ENCODE measurements at regions not wholly inside any gene's neighbourhood (a gene's known extent, or its start where the extent isn't known, plus 50 kb on each side); places are given as distances from the start of the nearest gene placed in this dataset.
A peak's percentile ranks its signal among the peaks of the same experiment; 100 is the strongest.
"Not testable (repeated sequence)": the region's sequence is repeated elsewhere in the genome, so short reads cannot be mapped to it uniquely, and the experiment has no call there.

DNA sequence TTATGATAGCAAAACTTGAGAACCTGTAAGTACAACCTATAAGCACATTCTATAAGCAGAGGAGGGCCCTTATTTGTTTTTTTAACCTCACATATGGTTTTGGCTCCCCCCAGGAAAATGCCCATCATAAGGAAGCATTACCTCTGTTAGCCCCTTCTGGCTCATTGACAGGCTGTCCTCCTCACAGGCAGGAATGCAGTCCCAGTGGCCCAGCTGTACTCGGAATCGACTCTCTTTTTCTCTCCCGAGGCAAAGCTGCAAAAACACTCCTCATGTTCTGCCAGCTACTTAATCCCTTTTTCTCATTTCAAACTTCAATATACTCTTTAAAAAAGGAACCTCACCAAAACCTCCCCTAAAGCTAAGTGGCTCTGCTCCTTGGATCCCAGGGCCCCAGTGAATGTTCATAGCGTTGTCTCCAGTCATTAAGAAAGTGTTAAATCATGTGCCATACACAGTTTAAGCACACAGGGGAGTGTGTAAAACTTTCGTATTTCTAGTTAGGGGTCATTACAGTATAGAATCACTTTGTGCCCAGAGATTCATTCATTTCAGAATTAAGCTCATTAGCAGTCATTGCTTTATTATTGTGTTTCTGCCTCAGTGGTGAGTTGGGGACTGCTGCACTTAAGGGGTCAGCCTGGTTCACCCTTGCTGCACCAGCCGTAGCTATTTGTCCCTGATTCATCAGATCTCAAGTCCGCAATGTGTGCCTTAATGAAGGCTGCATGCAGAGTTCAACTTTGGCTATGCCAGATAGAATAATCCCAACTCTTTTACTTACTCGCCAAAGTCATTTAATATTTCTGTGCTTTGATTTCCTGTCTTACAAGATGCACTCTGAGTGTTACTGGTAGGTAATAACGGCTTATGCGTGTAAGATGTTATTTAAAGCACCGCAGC lies 57.6 kb downstream of the JRKL start:
- DNase-seq (ENCODE audit: low spot score) = no peak

DNA sequence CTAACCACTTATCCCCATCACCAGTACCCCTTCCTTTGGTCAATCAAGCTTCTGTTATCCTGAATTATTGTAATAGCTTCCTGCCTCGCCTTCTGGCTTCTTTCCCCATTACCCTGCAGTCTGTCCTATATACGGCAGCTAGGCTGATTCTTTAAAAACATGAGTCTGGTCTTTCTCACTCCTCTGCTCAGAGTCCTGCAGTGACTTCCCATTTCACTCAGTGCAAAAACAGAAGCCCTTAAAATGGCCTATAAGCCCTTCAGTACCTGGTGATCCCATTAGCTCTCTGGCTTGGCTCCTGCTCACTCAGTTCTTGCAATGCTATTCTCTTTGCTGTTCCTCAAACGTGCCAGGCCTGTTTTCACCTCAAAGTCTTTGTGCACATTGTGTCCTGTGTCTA lies 58.4 kb downstream of the JRKL start:
- no peak for DNase-seq (ENCODE audit: low spot score)

DNA sequence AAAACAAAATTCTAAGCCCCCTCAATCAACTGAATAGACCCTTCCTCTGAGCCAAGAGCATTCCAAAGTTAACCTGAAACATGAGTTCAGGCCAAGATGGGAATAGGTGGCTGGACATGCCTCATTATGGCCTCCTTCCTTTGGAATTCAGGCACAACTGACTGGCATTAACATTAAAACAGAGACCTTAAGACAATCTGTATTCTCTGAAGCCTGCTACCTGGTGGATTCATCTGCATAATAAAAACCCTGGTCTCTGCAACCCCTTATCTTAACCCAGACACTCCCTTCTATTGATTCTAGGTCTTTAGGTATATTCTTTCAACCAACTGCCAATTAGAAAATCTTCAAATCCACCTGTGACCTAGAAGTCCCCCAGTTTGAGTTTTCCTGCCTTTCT lies 66.3 kb downstream of the JRKL start:
- no peak for DNase-seq (ENCODE audit: low spot score)

DNA sequence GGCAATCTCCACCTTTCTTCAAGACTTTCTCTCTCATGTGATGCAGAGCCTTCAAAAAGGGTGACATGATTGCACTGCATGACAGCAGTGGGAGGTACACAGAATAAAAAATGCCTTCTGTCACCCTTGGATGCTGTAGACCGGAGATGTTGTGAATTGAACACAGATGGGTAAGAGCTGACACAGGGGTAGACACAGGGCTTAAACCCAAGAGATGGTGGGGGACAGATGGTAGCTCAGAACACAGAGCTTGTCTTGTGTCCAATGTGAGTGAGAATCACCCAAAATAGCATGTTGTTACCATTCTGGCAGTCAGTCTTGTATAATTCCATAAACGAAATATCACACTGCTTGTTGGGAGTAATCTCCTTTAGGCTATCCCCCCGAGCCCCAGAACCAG lies 69.9 kb downstream of the JRKL start:
- no peak for DNase-seq (ENCODE audit: low spot score)

DNA sequence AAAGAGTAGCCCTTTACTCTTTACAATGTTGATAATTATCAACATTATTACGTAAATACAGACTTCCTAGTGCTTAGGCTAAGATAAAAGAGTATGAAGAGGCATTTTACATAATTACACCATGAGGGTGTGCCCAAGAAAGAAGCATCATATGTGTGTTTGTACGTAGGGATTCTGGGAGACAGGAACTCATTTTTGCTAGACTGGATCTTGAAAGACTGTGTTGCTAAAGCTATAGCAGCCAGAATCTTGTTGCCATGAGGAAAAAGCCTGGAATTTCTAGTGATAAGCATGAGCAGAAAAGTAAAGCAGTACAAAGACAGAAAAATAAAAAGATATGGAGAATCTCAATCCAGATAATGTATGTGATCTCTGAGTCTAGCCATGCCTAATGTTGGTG lies 72.1 kb downstream of the JRKL start:
- no peak for DNase-seq (ENCODE audit: low spot score)

DNA sequence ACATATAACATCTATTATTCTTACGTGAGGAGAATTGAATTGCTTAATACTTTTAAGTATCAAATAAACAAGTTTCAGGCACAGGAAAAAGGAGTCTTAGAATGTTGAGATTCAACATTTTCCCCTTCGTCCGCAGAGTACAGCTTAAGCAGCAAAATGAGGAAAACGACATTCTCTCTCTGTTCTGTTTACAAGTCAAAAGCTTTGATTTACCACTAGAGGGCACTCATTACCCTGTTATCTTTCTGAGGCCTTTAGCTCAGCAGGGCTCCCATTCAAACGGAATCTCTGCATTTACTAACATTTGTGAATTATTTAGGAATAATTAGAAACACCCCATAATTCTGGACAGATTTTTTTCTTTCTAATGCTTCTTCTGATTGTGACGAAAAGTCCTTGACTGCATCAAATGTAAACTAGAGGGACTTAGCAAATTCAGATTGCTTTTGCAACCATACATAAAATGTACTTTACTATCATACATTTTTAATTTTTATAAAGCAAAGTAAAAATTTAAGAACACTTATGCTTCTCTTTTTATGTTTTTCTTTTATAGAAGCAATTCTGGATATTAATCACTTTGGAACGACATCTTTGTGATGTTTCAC lies 75.0 kb downstream of the JRKL start:
- DNase-seq (ENCODE audit: low spot score) = peak; percentile 84

DNA sequence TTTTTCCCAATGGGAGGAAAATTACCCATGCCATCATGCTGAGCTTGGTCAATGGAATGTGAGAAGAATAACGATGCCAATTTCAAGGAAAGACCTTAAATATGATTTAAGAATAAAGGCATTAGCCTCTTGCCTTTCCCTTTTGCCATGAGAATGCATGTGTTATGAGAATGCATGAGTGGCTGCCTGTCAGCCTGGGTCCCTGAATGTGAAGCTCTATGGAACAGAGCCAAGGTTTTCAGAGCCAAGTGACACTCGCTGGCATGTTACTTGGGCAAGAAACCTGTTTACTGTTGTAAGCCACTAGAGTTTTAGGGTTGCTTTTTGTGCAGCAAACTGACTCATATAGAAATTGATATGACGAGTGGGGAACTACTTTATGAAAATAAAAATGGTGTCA lies 75.7 kb downstream of the JRKL start:
- no peak for DNase-seq (ENCODE audit: low spot score)

DNA sequence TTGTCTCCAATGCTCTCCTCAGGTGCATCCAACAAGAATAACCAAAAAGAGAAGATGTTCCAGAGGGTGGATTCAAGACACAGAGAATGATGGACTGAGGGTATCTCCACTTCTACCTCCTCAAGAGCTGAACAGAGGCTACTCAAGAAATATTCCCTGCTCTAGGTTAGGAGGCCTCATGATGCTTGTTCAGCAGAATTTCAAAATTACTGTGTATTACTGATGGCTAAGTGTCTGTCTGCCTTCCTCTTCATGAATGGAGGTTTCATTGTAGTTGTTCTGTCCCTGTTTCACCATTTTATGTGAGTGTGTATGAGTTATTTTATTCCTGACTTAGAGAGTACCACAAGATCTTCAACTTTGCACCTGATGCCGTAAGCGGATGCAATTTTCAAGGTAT lies 76.8 kb downstream of the JRKL start:
- DNase-seq (ENCODE audit: low spot score) = no peak

DNA sequence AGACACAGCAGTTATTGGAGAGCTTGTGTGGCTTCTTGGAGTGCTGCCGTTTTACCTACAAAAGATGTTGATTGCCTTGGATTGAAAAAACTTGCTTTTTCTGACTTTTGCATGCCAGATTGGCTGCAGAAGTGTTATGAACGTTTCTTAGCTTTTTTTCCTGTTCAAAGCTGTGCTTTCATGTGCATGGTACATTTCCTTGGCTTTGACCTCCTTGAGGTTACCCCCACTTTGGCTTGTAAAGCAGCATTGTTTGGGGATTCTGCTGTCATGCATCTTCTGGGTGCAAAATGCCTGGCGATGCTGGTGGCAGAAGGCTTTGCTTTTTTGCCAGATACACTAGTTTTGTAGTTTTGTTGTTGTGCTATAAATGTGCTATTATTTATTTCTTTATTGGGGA lies 80.0 kb downstream of the JRKL start:
- DNase-seq (ENCODE audit: low spot score) = no peak

DNA sequence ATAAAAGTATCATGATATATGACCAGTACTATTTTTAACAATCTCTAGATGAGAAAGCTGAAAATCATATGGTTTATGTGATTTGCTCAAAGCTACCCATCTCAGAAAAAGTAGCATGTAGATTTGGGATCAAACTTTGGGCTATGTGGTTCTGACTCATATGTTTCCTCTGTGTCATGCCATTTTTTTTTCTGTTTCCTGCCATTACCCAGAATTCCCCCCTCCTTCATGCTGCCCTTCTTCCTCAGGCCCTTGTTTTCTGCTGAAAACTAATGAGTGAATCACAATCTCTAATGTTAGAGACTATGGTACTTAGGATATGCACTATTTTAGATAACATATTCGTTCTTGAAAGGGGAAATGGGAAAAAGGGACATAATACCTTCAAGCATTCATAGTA lies 80.7 kb downstream of the JRKL start:
- no peak for DNase-seq (ENCODE audit: low spot score)

DNA sequence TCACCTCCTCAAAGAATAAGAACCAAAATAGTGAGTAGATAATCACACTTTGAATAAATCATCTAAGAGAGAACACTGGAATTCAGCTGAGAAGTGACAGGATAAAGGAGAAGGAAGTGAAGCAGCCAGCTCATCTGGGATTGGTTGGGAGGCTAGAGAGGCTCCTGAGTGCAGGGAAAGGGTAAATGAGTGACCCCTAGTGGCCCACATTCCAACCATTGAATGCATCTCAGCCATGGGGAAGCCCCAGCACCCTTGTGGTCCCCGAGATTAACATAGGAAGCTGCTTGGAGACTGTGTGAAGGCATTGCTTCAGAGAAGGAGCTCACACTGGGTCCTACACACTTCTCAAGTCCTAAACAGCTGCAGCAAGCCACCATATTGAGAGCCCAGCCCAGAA lies 82.3 kb downstream of the JRKL start:
- DNase-seq (ENCODE audit: low spot score) = no peak

DNA sequence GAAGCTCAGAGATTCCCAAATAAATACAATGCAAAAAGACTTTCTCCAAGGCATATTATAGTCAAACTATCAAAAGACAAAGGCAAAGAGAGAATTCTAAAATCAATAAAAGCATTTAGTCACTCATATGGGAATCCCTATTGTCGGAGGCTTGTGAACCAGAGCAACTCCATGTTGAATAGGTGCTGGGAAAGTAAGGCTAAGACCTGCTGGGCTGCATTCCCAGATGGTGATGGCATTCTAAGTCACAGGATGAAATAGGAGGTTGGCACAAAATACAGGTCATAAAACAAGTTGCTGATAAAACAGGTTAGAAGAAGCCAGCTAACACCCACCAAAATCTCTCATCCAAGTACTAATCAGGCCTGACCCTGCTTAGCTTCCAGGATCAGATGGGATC lies 84.5 kb downstream of the JRKL start:
- DNase-seq (ENCODE audit: low spot score) = no peak

DNA sequence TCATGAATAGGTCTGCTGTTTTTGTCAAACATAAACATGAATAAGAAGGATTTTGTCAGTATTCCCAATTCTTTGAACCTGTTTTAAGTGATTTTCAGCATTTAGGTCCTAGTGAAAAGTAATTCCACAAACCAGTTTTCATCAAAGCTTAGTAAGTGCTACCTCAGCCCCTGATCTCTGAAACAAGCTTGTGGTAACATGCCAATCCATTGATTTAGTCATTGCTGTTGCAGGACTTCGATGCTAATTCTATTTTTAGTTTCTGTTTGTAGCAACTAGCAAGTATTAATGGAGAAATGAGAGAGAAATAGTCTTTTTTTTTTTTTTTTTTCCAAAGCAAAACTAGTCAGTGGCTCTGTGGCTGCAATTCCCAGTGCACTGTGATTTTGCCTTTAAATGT lies 91.4 kb downstream of the JRKL start:
- DNase-seq (ENCODE audit: low spot score) = no peak

DNA sequence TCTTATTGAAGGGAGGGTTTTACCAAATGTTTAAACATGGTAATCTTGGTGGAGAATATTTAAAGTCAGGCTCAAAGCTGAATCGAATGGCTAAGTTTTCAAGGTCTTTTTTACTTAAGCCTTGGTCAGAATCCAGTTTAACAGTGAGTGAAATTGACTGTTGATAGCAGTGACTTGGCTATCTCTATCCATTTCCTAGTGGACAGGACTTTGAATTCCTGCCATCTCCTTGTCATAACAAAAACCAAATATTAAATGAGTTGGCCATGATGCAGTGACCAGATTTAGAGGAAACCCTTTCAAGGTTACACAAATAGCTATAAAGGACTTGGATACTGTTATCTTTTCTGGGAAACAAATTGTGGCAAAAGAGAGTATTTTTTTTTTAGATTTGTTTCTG lies 92.0 kb downstream of the JRKL start:
- no peak for DNase-seq (ENCODE audit: low spot score)

DNA sequence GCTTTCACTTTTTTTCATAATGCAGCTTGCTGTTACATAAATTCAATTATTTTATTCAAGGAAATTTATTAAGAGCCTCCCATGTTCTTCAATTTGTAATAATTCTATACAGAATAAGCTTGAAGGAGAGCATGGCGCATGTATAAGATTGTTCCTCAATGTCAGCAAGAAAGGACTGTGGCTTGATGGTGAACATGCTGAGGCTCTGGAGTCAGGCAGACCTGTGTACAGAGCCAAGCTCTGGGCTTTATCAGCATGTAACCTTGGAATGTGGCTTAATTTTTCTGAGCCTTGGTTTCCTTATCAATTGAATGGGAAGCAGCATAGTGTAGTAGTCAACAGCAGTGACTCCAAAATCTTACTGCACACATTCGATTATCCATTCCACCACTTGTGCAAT lies 92.4 kb downstream of the JRKL start:
- no peak for DNase-seq (ENCODE audit: low spot score)

DNA sequence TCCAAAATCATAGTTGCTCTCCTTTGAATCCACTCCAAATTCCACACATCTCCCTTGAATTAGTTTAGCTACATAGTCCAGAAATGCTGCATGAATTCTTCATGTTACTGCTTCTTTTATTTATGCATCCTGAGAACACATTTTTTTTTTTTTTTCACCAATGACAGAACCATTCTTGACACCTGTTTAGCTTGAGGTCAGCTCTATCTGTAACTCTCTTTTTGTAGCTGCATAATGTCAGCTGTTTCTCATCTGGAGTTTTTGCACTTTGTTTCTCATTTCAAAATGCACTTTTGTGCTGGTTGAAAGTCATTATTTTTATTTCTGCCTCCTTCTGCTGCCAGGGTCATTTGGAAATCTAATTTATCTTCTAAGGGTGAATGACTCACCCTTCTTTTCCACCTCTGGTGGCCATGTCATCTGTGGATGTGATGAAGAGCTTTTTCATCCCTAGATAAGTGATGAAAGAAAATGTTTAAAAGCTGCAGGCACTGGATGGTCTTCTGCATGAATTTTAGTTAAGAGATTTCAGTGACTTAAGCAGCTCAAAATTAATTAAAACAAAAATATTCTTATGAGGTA lies 93.7 kb downstream of the JRKL start:
- no peak for DNase-seq (ENCODE audit: low spot score)

DNA sequence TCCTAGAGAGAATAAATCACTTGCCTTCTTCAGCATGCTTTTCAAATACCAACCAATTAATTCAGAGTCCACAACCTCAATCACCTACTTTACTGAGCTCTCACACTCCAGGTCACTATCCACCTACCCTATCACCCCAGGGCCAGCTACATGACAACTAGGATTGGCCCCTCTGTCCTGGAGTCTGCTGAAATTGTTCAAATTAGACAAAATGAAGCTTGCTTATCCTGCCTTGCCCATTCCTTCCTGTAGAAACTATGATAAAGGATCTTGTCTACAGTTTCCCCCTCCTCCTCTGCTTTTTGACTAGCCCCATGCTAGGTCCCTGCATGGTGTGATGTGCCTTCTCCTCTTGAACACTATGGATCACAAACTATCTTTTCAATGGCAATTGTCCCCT lies 94.5 kb downstream of the JRKL start:
- DNase-seq (ENCODE audit: low spot score) = no peak

DNA sequence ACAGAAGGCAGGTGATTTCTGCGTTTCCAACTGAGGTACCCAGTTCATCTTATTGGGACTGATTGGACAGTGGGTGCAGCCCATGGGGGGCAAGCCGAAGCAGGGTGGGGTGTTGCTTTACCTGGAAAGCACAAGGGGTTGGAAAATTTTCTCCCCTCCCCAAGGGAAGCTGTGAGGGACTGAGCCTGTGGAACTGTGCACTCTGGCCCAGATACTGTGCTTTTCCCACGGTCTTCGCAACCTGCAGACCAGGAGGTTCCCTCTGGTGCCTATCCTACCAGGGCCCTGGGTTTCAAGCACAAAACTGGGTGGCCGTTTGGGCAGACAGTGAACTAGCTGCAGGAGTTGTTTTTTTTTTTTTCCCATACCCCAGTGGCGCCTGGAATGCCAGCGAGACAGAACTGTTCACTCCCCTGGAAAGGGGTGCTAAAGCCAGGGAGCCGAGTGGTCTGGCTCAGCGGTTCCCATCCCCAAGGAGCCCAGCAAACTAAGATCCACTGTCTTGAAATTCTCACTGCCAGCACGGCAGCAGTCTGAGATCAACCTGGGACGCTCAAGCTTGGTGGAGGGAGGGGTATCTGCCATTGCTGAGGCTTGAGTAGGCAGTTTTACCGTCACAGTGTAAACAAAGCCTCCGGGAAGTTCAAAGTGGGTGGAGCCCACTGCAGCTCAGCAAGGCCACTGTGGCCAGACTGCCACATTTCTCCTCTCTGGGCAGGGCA lies 97.2 kb downstream of the JRKL start:
- DNase-seq (ENCODE audit: low spot score) = no peak

DNA sequence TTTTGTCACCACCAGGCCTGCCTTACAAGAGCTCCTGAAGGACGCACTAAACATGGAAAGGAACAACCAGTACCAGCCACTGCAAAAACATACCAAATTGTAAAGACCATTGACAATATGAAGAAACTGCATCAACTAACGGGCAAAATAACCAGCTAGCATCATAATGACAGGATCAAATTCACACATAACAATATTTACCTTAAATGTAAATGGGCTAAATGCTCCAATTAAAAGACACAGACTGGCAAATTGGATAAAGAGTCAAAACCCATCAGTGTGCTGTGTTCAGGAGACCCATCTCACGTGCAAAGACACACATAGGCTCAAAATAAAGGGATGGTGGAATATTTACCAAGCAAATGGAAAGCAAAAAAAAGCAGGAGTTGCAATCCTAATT lies 99.1 kb downstream of the JRKL start:
- DNase-seq (ENCODE audit: low spot score) = not testable (repeated sequence)

DNA sequence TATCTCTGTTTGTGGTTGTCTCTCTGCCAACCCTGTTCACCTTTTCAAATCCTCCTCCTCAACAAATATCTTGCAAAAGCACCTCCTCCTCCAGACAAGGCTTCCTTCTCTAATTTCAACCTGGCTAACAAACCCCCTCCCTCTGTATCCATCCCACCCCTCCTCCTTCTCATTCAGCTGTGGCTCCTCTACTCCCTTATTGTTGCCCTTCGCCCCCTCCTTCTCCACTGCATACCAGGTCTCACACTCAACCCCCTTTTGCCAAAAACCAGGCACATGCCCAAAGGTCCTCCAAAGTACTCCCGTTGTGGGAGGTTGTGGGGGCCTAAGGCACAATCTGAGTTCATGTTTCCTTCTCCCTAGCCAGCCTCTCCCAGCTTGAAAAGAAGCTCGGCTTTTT lies 110.6 kb downstream of the JRKL start:
- no peak for DNase-seq (ENCODE audit: low spot score)

DNA sequence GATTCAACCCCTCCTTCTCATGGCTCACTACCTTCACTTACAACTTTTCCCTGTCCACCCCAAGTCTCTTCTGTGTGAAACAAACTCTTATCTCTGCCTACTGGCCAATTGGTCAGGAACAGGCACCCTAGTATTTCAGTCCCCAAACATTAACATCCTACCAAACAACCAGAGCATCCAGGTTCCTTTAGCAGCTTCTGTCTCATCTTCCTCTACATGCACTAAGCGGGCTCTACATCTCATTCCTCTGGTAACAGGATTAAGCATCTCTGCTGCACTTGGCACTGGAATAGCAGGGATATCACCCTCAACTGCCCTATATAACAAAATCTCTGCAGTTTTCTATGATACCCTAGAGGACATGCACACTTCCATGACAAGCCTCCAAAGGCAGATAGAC lies 116.2 kb downstream of the JRKL start:
- DNase-seq (ENCODE audit: low spot score) = no peak

DNA sequence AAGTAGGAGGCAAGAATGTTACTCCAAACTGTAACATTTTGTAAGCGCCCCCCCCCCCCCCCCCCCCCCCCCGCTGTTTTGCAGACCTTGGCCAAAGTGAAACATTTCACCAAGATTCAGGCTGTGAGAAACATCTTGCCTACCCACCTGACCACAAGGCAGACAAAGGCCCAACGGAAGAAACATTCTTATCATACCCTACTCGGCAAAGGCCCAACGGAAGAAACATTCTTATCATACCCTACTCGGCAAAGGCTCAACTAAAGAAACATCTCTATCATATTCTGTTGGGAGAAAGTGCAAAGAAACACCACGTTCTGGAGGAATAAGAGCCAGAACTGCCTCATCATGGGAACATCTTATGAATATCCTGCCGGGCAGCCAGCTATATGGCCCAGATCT lies 117.1 kb downstream of the JRKL start:
- DNase-seq (ENCODE audit: low spot score) = no peak

DNA sequence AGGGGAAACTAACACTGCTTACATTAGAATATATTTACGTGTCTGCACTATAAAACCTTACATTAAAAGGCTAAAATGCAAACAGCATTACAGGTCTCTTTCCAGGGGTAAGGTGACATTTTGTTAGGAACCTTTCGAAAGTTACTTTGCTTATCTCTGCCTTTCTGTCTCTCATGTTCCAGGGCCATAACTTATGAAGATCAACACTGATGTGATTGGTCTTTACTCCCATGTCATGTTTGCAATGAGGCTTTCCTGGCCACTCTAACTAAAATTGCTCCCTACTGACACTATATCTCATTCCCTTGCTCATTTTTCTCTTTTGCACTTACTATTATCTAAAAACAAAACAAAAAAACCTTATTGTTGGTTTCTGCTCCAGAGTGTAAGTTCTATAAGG lies 119.0 kb downstream of the JRKL start:
- DNase-seq (ENCODE audit: low spot score) = no peak

Measured in AG08395 (cell line).